ENCODE measurements at regions not wholly inside any gene's neighbourhood (a gene's known extent, or its start where the extent isn't known, plus 50 kb on each side); places are given as distances from the start of the nearest gene placed in this dataset.
"Not testable (repeated sequence)": the region's sequence is repeated elsewhere in the genome, so short reads cannot be mapped to it uniquely, and the experiment has no call there.

DNA sequence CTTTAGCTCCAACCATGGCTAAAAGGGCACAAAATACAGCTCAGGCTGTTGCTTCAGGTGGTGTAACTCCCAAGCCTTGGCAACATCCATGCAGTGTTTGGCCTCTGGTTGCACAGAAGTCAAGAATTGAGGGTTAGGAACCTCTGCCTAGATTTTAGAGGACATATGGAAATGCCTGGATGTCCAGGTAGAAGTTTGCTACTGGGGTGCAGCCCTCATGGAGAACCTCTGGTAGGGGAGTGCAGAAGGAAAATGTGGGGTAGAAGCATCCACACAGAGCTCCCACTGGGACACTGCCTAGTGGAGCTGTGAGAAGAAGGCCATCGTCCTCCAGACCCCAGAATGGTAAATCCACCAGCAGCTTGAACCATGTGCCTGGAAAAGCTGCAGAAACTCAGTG, 1453.8 kb upstream of the EYS start:
- intact Hi-C loops (cut with DNase I), result loop anchor here in 1 of 2 donors (5.0 kb wide), 1 partner anchor 344 kb away; no protein-coding TSS in a partner anchor
- DNase-seq (ENCODE audit: low spot score), result no peak

DNA sequence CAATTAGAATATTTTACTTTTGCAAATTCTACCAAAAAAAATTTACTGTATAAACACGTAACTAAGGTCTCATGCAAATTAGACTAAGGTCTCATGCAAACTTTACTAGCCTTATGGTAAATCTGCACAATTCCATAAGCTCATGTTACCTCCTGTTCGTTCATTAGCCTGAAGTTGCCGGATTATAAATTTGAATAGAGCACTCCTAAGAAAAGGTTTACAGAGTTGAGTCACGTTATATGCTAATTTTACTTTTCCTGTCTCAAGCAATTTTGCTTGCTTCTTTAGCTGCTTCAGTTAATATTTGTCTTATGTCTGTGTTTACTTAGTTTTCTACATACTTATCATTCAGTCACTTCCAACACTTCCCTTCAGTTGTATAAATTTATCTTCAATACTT, 1434.0 kb upstream of the EYS start:
- no peak for DNase-seq (ENCODE audit: low spot score)
- intact Hi-C loops (cut with DNase I), result no loop called here

DNA sequence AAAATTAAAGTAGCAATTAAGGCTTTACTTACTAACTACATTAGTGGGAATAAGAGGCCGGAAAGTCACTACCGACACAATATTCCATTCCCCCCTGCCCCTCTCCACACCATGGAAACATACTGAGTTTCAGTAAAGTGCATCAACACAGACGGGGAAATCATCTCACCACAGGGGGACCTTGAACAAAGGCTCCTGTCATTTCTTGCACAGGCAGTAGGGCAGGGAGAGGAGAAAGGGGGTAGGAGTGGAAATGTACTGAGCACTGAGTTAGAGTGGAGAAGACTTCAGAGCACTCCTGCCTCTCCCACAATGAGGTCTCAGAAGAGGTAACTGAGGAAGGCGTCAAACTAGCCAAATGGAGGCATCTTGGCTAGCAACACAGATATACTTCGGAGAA, 1426.9 kb upstream of the EYS start:
- intact Hi-C loops (cut with DNase I), result no loop called here
- DNase-seq (ENCODE audit: low spot score), result no peak

DNA sequence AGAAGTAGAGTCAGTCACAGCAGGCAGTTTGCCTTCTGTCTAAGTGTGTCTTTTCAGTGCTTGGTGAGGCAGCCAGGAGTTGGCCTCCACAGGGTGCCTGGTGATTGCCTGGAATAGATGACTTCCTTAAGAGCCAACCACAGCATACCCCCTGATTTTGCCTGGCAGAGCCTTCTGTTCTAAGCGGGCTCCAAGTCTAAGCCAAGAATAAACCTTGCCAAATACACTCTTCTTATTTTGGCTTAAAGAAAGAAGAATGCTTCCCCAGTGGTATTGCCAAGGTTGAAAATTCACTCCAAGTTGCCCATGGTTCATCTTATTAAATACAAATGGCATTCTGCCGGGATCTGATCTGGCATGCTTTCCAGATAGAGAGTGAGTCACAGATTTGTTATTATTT, 1424.8 kb upstream of the EYS start:
- intact Hi-C loops (cut with DNase I), result no loop called here
- DNase-seq (ENCODE audit: low spot score), result no peak

DNA sequence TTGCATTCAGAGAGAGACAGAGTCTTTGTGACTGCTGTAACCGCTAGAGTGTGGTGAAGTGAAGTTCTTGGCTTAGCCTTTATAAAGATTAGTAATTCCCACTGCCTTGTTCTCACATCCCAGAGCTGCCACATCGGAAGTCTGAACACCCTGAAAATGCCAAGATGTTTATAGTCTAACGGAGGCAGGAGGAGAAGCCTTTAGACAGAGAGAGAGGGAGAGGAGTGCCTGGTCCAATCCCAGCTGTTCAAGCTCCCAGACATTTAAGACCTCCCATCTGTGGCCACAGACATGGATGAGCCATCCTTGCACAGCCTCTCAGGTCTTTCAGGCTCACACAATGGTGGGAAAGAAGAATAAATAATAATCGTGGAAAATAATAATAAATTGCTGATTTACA, 1422.8 kb upstream of the EYS start:
- intact Hi-C loops (cut with DNase I), result no loop called here
- no peak for DNase-seq (ENCODE audit: low spot score)

DNA sequence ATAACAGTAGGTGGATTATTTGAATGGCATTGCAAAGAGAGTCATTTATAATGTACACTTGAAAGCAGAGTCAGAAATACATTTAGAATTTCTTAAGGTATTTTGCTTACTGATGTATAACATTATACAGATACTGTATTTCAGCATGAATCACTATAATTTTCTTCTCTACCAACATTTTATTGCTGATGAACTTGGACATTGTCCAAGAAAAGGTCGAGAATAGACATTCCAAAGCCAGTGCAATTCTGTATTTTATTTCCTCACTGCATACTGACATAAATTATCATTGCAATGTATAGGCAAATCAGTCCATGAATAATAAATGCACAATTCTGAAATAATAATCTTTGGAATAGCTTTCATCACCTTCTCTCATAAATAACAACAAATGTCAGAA, 1420.0 kb upstream of the EYS start:
- intact Hi-C loops (cut with DNase I), result no loop called here
- DNase-seq (ENCODE audit: low spot score), result no peak

DNA sequence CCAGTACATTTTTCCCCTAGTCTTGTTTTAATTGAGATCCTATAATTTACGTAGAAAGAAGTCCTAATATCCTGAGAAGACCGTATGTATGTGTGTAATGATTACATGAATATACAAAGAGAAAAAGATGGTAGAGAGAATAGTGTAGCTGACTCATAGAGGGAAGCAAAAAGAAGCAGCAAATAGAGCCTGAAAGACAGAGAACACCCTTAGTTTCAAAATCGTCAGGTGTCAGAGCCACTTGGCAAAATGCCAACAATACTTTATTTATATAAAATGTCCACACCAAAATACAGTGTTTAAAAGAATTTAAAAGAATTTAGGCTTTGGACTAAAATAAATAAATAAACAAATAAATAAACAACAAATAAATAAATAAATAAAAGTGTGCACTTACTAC, 1414.1 kb upstream of the EYS start:
- intact Hi-C loops (cut with DNase I), result no loop called here
- DNase-seq (ENCODE audit: low spot score), result no peak

DNA sequence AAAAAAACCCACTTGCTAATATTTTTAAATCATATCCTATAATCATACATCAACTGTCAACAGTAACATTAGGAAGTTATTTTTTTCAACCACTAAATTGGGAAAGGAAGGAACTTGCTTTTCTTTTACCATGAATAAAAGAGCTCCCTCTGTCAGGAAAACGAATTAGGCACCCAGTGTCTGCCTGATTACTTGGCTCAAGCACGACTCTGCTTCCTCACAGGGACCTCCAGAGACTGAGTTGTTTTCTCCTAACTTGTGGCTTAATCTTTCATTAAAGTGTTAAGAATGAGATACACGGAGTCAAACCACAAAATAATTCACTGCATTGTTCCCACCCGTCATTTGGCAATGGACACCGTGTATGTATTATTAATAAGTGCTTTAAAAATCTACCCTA, 1405.1 kb upstream of the EYS start:
- DNase-seq (ENCODE audit: low spot score), result no peak
- intact Hi-C loops (cut with DNase I), result no loop called here

DNA sequence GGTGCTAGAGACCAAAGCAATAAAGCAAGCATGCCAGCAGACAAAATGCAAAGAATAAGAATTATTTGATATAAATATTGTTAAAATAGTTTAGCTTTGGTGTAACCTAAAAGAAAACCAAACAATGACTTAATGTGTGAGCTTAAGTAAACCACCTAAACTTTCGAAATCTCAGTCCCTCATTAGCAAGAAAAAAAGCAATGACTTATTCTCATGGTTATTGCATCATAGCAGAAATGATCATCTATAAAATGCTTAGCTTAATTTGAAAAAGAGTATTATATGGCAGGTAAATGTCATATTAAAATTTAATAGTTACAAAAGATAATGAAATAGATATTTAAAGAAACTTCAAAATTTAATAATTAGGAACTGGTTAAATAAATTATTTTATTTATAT, 1395.7 kb upstream of the EYS start:
- intact Hi-C loops (cut with DNase I), result no loop called here
- DNase-seq (ENCODE audit: low spot score), result no peak

DNA sequence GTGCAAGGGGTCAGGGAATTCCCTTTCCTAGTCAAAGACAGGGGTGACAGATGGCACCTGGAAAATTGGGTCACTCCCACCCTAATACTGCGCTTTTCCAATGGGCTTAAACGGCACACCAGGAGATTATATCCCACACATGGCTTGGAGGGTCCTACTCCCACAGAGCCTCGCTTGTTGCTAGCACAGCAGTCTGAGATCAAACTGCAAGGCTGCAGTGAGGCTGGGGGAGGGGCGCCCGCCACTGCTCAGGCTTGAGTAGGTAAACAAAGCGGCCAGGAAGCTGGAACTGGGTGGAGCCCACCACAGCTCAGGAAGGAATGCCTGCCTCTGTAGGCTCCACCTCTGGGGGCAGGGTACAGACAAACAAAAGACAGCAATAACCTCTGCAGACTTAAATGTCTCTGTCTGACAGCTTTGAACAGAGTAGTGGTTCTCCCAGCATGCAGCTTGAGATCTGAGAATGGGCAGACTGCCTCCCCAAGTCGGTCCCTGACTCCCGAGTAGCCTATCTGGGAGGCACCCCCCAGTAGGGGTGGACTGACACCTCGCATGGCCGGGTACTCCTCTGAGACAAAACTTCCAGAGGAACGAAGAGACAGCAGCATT, 1388.7 kb upstream of the EYS start:
- DNase-seq (ENCODE audit: low spot score); intact Hi-C loops (cut with DNase I): not testable (repeated sequence)

DNA sequence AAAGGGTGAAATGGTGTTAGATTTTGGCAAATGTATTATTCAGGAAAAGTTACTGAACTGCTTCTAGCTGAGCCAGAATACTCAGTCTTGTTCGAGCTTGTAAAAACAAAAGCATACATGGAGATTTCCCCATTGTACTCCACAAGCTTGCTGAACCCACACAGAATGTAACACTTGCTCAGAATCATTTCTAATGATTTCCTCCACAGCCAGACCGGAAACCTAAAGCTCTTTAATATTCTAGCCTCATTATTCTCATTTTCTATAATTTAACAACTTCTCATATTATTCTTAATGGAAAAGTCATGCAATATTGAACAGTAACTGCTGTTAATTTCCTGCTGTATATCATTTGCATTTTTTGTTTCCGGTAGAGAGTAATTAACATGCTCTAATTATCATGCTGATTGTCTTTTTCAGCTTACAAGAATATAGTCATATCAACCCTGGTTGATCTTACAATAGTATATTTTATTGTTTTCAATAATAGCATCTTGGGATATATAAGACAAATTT, 1387.5 kb upstream of the EYS start:
- intact Hi-C loops (cut with DNase I), result no loop called here

DNA sequence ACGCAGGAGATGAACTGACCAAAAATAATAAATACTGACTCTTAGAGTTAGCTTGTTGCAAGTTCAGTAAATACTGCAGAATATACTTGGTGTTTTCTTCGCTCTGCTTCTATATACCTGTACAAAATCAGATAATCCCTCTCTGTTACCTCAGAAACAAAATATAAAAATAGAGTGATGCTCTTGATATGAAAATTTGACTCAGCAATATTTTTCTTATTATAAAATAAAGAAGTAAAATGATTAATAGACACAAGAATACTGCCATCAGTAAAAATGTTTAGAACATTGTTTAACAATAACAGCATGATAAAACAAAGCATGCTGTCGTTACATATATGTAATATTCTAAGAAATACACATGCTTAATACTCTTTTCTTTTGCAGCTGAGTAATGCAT, 1366.9 kb upstream of the EYS start:
- intact Hi-C loops (cut with DNase I), result no loop called here
- DNase-seq (ENCODE audit: low spot score), result no peak

More for the DNA sequence above, 1387.5 kb upstream of the EYS start:
- DNase-seq (ENCODE audit: low spot score), result no peak

DNA sequence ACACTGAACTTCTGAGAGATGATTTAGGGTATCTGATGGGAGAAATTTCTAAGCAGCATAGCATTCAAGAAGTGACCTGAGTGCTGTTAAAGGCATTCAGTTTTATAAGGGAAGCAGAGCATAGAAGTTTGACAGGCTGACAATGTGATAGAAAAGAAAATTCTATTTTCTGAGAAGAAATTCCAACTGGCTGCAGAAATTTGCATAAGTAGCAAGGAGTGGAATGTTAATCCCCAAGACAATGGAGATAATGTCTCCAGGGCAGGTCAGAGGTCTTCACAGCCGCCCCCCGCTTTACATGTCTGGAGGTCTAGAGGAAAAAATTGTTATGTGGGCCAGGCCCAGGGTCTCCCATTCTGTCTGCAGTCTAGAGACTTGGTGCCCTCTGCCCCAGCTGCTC, 1361.8 kb upstream of the EYS start:
- no peak for DNase-seq (ENCODE audit: low spot score)
- intact Hi-C loops (cut with DNase I), result no loop called here

DNA sequence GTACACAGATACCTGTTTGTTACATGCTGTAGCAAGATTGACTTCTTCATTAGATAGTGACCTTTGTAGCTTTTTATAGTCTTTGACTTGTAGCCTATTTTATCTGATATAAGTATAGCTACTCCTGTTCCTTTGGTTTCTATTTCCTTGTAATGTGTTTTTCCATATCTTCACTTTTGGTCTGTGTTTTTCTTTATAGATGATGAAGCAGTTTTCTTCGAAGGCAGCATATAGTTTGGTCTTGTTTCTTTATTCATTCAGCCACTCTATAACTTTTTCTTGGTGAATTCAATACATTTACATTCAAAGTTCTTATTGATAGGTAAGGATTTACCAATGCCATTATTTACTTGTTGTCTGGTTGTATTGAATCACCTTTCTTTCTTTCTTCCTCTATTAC, 1357.3 kb upstream of the EYS start:
- intact Hi-C loops (cut with DNase I), result no loop called here
- no peak for DNase-seq (ENCODE audit: low spot score)

DNA sequence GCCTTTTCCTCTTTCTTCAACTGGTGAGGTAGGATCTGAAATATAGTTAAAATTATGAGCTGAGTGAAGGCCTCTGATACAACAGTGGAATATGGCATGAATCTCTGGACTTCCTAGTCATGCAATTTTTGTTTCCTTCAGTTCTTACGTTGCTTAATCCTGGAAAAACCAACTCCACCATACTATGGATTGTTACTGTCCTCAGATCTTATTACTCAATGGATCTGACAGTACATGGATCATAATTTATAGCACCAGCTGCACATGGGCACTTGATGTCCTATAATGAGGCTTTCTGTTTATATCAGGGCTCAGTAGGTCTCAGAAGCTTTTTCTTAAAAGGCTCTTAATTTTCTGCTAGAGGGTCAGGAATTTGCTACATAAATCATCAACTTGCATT, 1341.0 kb upstream of the EYS start:
- DNase-seq (ENCODE audit: low spot score), result no peak
- intact Hi-C loops (cut with DNase I), result no loop called here

DNA sequence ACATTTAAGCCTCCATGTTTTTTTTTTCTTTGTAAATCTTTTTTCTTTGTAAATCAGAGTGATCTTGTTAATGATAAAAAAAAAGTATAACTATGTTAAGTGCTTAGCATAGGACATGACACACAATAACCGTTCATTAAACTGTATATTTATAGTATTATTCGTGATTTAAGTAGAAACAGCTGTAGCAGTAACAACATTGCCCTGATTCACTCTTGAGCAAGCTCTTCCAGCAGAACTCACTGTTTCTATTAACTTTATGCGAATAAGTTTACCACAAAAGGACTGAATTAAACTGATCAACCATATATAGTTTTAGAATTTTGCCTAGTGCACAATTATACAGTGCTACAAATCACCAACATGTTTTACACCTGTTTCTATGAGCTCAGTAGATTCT, 1338.0 kb upstream of the EYS start:
- no peak for DNase-seq (ENCODE audit: low spot score)
- intact Hi-C loops (cut with DNase I), result no loop called here

DNA sequence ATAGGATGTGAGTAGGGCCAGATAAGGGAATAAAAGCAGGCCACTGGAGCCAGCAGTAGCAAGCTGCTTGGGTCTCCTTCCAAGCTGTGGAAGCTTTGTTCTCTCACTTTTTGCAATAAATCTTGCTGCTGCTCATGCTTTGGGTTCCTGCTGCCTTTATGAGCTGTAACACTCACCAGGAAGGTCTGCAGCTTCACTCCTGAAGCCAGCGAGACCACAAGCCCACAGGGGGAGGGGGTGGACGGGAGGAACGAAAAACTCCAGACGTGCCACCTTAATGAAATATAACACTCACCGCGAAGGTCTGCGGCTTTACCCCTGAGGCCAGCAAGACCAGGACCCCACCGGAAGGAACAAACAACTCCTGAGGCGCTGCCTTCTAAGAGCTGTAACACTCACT, 1324.4 kb upstream of the EYS start:
- intact Hi-C loops (cut with DNase I), result no loop called here
- DNase-seq (ENCODE audit: low spot score), result no peak

DNA sequence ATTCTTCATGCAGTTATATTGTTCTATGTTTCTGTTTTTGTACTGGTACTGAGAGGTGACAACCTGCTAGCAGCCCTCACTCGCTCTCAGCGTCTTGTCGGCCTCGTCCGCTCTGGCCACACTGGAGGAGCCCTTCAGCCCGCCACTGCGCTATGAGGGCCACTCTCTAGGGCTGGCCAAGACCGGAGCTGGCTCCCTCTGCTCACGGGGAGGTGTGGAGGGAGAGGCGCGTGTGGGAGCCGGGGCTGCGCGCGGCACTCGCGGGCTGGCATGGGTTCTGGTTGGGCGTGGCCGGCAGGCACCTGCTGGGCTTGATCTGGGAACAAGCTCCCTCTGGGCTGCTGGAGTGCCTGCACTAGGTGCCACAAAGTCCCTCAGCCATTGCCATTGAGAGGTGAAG, 1323.8 kb upstream of the EYS start:
- intact Hi-C loops (cut with DNase I), result no loop called here

DNA sequence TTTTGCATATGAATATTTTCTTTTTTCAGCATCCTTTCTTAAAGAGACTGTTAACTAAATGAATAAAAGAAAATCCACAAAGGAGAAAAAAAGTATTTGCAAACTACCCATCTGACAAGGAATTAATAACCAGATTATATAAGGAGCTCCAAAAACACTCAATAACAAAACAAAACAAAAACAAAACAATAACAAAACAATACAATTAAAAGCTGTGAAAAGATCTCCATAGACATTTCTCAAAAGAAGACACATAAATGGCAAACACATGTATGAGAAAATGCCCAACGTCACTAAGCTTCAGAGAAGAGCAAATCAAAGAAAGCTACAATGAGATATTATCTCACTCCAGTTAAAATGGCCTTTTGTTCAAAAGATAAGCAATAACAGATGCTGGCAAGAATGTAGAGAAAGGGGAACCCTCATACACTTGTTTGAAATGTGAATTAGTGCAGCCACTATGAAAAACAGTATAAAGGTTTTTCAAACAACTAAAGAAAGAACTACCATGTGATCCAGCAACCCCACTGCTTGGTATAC, 1310.0 kb upstream of the EYS start:
- no peak for DNase-seq (ENCODE audit: low spot score)
- intact Hi-C loops (cut with DNase I), result no loop called here

More for the DNA sequence above, 1323.8 kb upstream of the EYS start:
- no peak for DNase-seq (ENCODE audit: low spot score)

DNA sequence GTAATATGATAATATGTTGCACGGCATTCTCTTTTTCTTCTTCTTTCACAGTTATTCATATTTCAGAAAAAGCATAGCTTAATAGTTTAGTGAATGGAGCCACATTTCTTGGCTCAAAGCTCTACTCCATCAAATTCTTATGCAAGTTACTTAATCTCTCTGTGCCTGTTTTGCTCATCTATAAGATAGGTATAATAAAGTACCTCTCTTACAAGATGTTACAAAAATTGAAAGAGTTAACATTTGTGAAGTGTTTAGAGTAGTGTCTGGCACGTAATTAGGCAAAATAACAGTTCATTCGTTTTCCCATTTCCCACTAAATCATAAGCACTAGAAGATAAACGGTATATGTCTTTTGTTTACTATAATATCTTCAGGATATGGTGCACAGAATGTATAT, 1304.4 kb upstream of the EYS start:
- DNase-seq (ENCODE audit: low spot score), result no peak
- intact Hi-C loops (cut with DNase I), result no loop called here

DNA sequence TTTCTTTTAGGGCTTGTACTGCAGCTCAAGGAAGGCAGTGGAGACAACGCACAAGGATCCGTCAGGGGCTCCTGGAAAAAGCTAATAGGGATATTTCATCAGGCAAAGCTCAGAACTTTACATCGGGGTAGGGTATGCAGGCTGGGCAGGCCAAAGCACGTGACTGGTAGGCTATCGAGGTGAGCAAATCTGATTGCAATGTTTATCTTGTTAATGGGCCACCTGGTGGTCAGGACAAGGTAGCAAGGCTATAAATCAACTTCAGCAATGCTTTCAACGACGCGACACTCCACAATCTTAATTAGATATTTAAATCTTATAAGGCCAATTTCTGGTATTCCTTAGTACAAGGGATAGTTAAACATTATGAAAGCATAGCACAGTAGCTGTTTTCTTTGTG, 1302.8 kb upstream of the EYS start:
- DNase-seq (ENCODE audit: low spot score), result no peak
- intact Hi-C loops (cut with DNase I), result no loop called here

DNA sequence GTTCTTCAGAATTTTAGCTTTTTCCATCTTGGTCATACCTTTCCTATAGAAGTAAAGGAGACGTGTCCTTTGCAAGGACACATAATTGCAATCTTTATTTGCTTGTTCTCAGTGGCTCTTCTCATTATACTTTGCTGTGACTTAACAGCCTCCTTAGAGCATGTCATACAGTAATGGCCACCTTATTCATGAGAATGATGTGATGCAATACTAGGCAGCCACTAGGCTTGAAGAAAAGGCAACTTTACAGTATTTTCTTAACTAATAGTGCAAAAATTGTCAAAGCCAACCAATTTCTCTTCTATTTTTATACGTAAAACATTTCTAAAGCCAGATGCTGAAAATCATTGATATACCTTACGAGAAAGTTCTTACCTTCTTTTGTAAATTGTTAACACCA, 1296.8 kb upstream of the EYS start:
- no peak for DNase-seq (ENCODE audit: low spot score)
- intact Hi-C loops (cut with DNase I), result no loop called here
